Adipocyte (in vitro differentiated cells): ENCODE measurements at regions not wholly inside any gene's neighbourhood (a gene's known extent, or its start where the extent isn't known, plus 50 kb on each side); places are given as distances from the start of the nearest gene placed in this dataset.
A peak's percentile ranks its signal among the peaks of the same experiment; 100 is the strongest.

ENCODE experiments used
- DNase-seq: peaks from one replicate; pipeline ENCODE4 v3.0.0-alpha.2; 2015; ENCODE audit warnings: low read depth
- H3K27me3 ChIP-seq: replicated peaks from 2 replicates; pipeline ENCODE4 v1.7.0; 2013; ENCODE audit warnings: mild to moderate bottlenecking, low read length, moderate library complexity; ENCODE audit not compliant: control insufficient read depth, insufficient read depth
- H3K36me3 ChIP-seq: 2 replicates; pipeline ENCODE4 v1.7.0; 2013; ENCODE audit warnings: low read length, mild to moderate bottlenecking, moderate library complexity; ENCODE audit not compliant: control insufficient read depth, insufficient read depth, severe bottlenecking
- H3K4me1 ChIP-seq: 2 replicates; pipeline ENCODE4 v1.7.0; 2013; ENCODE audit warnings: mild to moderate bottlenecking, low read length, moderate library complexity; ENCODE audit not compliant: control insufficient read depth, insufficient read depth
- H3K4me3 ChIP-seq: 2 replicates; pipeline ENCODE4 v1.7.0; 2013; ENCODE audit warnings: mild to moderate bottlenecking, low read length, moderate library complexity
- H3K9ac ChIP-seq: 2 replicates; pipeline ENCODE4 v1.7.0; 2013; ENCODE audit warnings: mild to moderate bottlenecking, low read length, moderate library complexity
- H3K9me3 ChIP-seq: 2 replicates; pipeline ENCODE4 v1.7.0; 2013; ENCODE audit warnings: mild to moderate bottlenecking, low read length, moderate library complexity; ENCODE audit not compliant: control insufficient read depth

DNA sequence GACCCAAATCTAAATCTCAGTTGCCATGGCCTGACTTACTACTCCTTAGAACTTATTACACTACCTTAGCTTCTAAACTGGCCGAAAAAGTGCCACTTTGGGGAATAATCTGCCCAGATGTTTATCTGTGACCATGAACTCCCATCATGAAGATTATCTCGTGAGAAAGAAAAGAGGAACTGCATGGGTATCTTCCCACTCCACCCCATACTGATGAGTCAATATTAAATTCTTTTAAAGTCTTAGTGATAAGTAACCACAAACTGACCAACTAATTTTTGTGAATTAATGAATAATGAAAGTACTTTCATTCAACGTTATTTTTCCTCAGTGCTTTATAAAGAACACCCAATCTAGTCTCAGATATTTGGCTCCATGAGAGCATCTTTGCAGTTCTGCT lies 493.5 kb downstream of the EBF1 start:
- no peak for DNase-seq
- H3K4me1 ChIP-seq: no peaks in the 10 kb centered on the region

GRCh38 chr5:158602981-158603380 lies 496.7 kb downstream of the EBF1 start:
- Histone ChIP-seq H3K36me3 (no peaks in the 10 kb centered on the region), H3K9ac (no peak overlapping the region), H3K27me3 (no peaks in the 10 kb centered on the region), H3K9me3 (no peaks in the 10 kb centered on the region), H3K4me3 (no peak overlapping the region), H3K4me1 (no peaks in the 10 kb centered on the region)
- DNase-seq: no peak

More for the DNA sequence above, 493.5 kb downstream of the EBF1 start:
- H3K36me3 ChIP-seq: no peaks in the 10 kb centered on the region
- H3K9ac ChIP-seq: no peak overlapping the region
- no peak overlapping the region for H3K4me3 ChIP-seq
- H3K27me3 ChIP-seq: no peaks in the 10 kb centered on the region
- H3K9me3 ChIP-seq: no peaks in the 10 kb centered on the region

DNA sequence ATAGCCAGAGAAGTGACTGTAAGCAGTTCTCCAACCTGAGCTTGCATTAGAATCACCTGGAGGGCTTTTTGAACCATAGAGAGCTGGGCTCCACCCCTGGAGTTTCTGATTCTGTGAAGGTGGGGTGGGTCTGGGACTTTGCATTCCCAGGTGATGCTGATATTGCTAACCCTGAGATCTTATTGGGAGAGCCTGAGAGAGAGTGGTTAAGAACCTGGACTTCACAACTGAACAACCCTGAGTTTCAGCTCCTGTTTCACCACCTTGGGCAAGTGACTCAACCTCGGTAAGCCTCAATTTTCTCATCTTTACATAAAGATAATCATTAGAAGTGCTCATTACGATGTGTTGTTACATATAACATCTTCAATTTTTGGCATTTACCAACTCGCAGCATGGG lies 498.6 kb downstream of the EBF1 start:
- H3K9me3 ChIP-seq: peaks cover 13% of the 10 kb centered on the region
- H3K36me3 ChIP-seq: no peaks in the 10 kb centered on the region
- no peaks in the 10 kb centered on the region for H3K27me3 ChIP-seq
- H3K4me3 ChIP-seq: no peak overlapping the region
- DNase-seq: no peak
- no peak overlapping the region for H3K9ac ChIP-seq
- H3K4me1 ChIP-seq: no peaks in the 10 kb centered on the region

- H3K36me3 ChIP-seq: no peaks in the 10 kb centered on the region
- no peak overlapping the region for H3K9ac ChIP-seq
- no peak overlapping the region for H3K4me3 ChIP-seq
- H3K4me1 ChIP-seq: no peaks in the 10 kb centered on the region
- no peaks in the 10 kb centered on the region for H3K27me3 ChIP-seq
- peaks cover 13% of the 10 kb centered on the region for H3K9me3 ChIP-seq
- no peak for DNase-seq
These were observed 499.0 kb downstream of the EBF1 start for GRCh38 chr5:158600679-158601078.

DNA sequence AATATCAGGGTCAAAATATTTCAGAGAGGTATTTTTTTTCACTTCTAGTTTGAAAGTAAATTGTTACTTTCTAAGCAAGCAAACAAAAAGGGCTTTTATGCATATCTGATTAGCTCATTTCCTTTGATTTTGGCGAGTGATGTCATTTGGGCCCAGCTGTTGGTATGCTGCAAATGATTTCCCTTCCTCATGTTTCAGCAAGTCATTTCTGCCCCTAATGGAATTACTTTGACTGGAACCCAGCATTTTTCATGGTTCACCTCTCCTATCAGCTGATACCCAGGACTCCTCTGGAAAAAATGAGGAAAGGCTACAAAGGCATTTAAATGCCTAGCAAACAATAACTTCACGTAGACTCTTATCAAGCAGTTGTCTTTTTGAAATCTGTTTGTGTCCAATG lies 500.6 kb downstream of the EBF1 start:
- H3K36me3 ChIP-seq: no peaks in the 10 kb centered on the region
- peak; percentile 70 for DNase-seq
- H3K27me3 ChIP-seq: no peaks in the 10 kb centered on the region
- H3K4me1 ChIP-seq: no peaks in the 10 kb centered on the region
- peaks cover 13% of the 10 kb centered on the region for H3K9me3 ChIP-seq
- H3K4me3 ChIP-seq: no peak overlapping the region
- no peak overlapping the region for H3K9ac ChIP-seq

DNA sequence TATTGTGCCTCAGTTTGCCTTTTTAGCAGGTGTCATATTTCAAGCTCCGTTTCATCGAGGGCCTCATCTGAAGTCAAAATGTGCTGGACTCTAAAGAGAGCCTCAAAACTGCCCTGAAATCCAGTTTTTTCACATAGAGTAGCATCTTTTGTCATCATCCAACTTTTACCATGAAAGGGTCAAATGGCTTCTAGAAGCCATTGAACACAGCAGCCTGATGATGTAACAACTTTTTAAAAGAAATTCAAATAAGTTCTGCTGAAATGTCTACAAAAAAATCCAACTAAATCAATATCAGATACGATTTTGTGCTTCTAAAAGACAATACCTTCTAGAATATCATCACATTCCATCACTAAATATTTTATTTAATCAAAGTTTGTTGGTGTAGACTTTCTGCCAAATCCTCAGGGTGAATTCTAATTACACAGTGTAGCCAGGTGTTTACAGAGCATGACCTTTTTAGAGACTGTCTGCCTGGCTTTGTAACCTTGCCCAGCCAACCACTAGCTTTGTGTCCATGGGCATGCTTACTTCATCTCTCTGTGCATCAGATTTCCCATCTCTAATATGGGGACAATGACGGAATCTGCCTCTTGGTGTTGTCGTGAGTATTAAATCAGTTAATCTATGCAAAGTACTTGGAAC lies 505.0 kb downstream of the EBF1 start:
- no peaks in the 10 kb centered on the region for H3K36me3 ChIP-seq
- no peak for DNase-seq
- H3K9ac ChIP-seq: no peak overlapping the region
- H3K4me1 ChIP-seq: peaks cover 12% of the 10 kb centered on the region
- peaks cover 13% of the 10 kb centered on the region for H3K9me3 ChIP-seq
- H3K27me3 ChIP-seq: no peaks in the 10 kb centered on the region
- H3K4me3 ChIP-seq: no peak overlapping the region

- Histone ChIP-seq H3K27me3 (no peaks in the 10 kb centered on the region), H3K4me3 (no peak overlapping the region), H3K9me3 (peaks cover 13% of the 10 kb centered on the region), H3K4me1 (peaks cover 12% of the 10 kb centered on the region), H3K9ac (no peak overlapping the region), H3K36me3 (no peaks in the 10 kb centered on the region)
- no peak for DNase-seq
These were observed 505.8 kb downstream of the EBF1 start for GRCh38 chr5:158593925-158594324.

- H3K9ac ChIP-seq: no peak overlapping the region
- DNase-seq: peak; percentile 74
- peaks cover 12% of the 10 kb centered on the region for H3K4me1 ChIP-seq
- no peaks in the 10 kb centered on the region for H3K36me3 ChIP-seq
- H3K27me3 ChIP-seq: no peaks in the 10 kb centered on the region
- H3K9me3 ChIP-seq: peaks cover 1% of the 10 kb centered on the region
- H3K4me3 ChIP-seq: no peak overlapping the region
These were observed 508.3 kb downstream of the EBF1 start for GRCh38 chr5:158591301-158591863.

DNA sequence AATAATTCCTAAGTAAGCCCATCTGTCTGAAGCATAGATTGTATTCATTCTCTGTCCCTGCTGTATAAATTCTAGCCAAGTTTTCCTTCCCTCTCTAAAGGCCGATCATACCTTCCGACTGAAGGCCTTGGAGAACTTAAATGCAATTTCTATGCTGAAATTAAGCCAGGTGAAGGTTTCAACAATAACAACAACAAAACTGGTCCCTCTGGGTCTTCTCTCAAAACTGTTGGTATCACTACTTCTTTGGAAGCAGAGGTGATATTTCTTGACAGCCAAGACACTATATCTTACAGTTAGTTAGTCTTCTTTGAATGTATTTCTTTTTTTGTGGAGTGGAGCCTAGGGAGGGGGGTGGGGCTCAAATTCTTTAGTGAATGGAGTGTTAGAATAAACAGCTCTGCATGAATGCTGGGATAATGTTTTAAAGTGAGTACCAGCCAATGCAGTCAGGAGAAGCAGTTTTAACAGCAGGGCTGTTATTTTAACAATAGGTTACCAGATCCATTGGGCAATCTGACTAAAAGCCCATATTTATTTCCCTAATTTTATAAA lies 508.9 kb downstream of the EBF1 start:
- no peak overlapping the region for H3K9ac ChIP-seq
- H3K36me3 ChIP-seq: no peaks in the 10 kb centered on the region
- no peak overlapping the region for H3K4me3 ChIP-seq
- H3K4me1 ChIP-seq: peaks cover 12% of the 10 kb centered on the region
- no peaks in the 10 kb centered on the region for H3K9me3 ChIP-seq
- H3K27me3 ChIP-seq: no peaks in the 10 kb centered on the region
- no peak for DNase-seq

- no peaks in the 10 kb centered on the region for H3K36me3 ChIP-seq
- no peak for DNase-seq
- no peaks in the 10 kb centered on the region for H3K27me3 ChIP-seq
- no peak overlapping the region for H3K4me3 ChIP-seq
- H3K4me1 ChIP-seq: peaks cover 12% of the 10 kb centered on the region
- H3K9ac ChIP-seq: no peak overlapping the region
- peaks cover 7% of the 10 kb centered on the region for H3K9me3 ChIP-seq
These were observed 509.8 kb downstream of the EBF1 start for GRCh38 chr5:158589939-158590338.

- Histone ChIP-seq H3K9me3 (peaks cover 7% of the 10 kb centered on the region), H3K4me3 (no peak overlapping the region), H3K4me1 (peaks cover 12% of the 10 kb centered on the region), H3K9ac (no peak overlapping the region), H3K27me3 (no peaks in the 10 kb centered on the region), H3K36me3 (no peaks in the 10 kb centered on the region)
- no peak for DNase-seq
These were observed 511.1 kb downstream of the EBF1 start for GRCh38 chr5:158588617-158589016.
